ELR (cell line): ENCODE measurements at regions not wholly inside any gene's neighbourhood (a gene's known extent, or its start where the extent isn't known, plus 50 kb on each side); places are given as distances from the start of the nearest gene placed in this dataset.
"Not testable (repeated sequence)": the region's sequence is repeated elsewhere in the genome, so short reads cannot be mapped to it uniquely, and the experiment has no call there.

Experiments
- DNase-seq: peaks from one replicate; pipeline ENCODE4 v3.0.0-alpha.2; 2015; ENCODE audit warnings: low read depth

DNA sequence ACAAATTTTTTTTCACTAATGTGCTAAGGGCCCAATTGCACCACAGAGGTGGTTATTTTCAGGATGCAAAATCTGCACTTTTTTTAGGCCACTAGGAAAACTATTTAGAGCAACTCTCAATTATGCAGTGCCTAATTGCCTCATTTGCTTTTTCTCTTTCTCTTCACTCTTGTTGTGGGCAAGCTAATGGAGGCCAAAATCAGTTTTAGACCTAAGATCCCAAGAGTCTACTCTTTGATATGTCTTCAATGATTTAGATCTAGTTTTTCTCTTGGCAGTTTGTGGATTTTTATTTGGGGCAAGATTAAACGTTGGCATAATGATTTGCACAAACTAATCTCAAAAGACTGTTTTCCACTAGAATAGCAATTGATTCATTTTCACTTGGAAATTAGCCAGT lies 1996.9 kb downstream of the LRRC4C start:
- no peak for DNase-seq

DNA sequence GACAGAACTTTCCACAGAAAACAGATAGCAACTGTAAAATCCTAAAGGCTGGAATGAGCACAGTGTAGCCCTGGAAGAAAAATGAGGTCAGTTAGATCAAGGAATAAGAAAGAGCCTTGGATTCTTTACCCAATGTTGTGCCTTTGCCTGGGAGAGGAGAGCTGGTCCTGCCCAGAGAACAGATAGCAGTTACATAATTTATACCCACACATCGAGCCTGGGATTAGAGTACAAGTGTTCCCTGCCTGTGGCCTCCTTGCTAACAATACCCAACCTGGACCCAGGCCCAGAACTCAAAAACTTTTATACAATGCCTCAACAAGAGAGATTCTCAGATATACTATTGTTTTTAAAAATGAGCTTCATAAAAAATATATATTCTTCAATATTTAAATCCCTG lies 1998.4 kb downstream of the LRRC4C start:
- DNase-seq: no peak

GRCh38 chr11:39459606-39460005 lies 1999.8 kb downstream of the LRRC4C start:
- DNase-seq: no peak

DNA sequence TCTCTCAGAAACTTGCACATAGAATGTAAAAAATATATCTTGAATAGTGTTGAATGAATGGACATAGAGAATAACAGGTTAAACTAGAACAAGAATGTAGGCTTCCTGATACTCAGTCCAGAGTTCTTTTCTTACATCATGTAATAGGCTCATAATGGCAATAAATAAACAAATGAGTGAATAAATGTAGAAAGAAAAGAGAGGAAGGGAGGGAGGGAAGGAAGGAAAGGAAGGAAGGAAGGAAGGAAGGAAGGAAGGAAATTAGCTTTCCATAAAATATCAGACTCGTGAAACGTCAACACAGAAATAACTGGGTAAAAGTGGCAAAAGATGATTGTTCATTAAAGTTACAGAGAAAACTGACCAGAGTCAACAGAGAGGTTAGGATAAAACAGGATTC lies 2001.0 kb downstream of the LRRC4C start:
- no peak for DNase-seq

GRCh38 chr11:39443424-39444022 lies 2015.9 kb downstream of the LRRC4C start:
- DNase-seq: no peak

- no peak for DNase-seq
These were observed 2017.3 kb downstream of the LRRC4C start for GRCh38 chr11:39442177-39442576.

DNA sequence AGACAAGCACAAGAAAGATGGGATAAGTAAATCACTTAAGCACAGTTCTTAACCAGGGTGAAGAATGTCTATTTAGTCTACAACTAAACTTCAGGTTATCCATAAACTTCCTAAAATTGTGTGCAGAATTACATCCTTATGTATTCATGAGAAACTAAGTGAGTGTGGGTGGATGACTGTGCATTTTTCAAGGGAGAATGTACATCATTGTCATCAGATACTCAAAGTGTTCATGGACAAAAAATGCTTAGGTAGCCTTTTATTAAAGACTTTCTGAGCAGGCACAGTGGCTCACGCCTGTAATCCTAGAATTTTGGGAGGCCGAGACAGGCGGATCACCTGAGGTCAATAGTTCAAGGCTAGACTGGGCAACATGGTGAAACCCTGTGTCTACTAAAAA lies 2023.8 kb downstream of the LRRC4C start:
- DNase-seq: no peak

DNA sequence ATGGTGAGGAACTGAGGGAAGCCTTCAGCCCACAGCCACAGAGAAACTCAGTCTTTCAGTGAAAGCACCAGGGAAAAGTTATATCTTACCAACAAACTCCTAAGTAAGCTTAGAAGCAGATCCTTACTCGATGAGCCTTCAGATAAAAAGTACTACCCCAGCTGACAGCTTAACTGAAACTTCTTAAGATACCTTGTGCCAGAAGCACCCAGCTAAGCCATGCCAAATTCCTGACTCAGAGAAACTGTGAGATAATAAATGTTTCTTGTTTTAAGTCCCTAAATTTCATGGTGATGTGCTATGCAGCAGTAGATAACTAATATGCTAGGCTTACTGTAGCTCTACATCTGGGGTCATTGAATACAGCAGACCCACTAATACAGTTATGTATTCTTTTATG lies 2025.0 kb downstream of the LRRC4C start:
- no peak for DNase-seq

DNA sequence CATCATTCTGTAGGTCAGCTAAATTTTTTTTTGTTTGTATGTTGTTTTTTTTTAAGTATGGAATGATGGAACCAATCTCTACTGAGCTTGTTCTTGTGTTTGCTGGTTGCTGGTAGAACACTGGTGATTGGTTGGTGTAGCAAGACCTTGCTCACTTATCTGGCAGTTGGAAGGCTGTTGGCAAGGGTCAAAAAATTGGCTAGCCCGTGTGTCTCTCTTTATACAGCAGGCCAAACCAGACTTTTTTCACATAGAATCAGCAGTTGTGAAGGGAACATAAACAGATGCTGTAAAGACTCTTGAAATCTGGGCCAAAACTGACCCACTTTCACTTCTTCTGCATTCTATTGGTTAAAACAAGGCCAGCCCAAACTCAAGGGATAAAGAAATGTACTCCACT lies 2026.5 kb downstream of the LRRC4C start:
- DNase-seq: no peak

GRCh38 chr11:39425226-39425625 lies 2034.2 kb downstream of the LRRC4C start:
- DNase-seq: no peak

GRCh38 chr11:39412117-39412516 lies 2047.3 kb downstream of the LRRC4C start:
- no peak for DNase-seq

GRCh38 chr11:39385911-39386310 lies 2073.5 kb downstream of the LRRC4C start:
- no peak for DNase-seq

DNA sequence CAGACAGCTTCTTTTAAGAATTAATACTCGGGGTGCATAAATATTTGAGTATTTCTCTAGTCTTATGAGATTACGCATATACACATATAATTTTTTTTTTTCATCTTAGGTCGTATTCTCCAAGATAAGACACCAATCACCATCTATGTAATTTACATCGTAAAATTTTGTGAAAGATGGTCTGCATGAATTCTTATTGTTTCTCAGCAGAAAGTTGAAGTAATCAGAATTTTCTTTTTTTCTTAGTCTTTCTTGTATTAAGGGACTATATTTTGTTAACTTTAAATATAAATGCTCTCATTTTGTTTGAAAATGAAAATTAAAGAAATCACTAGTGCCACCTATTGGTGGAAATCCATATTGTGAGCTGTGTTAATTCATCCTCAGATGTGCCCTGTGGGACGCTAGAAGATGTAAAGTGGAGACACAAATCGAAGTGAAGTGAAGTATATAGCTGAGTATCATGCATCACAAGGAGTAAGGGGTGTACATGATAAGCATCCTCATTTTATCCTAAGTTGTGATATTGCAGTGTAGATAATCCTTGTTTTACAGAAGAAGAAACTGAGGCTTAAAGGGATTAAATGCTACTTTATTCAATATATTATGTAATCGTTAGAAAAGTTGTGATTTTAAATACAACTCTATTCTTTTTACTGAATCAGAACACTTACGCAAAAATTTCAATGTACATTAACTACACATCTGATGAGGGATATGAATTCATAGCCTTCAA lies 2084.3 kb downstream of the LRRC4C start:
- DNase-seq: peak; percentile 35

GRCh38 chr11:39367534-39367933 lies 2091.9 kb downstream of the LRRC4C start:
- no peak for DNase-seq

DNA sequence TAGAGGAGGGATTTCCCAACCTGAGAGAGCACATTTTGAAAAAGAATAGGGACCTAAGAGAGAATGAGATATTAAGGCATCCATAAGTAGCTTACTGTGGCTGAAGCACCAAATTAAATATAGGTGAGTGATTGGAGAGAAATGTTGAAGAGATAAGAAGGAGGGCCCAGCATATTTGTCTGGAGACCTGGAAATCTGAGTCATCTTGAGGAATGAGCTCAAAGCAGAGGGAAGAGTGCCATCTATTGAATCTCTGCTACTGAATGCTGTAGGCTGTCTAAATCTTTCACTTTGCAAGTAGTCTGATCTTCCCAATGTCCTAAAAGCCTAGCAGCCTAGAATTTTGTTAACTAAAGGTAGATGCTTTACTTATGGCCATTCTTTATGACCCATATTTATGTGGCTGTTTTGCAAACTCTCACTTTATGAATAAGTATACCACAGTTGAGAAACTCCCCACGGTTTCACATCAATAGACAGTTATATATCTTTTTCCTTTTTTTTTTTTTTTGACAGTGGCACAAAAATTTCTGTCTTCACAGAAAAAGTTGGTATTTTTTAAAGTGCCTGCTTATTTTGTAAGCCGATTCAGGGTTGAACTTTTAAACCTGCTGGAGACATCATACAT lies 2093.5 kb downstream of the LRRC4C start:
- DNase-seq: peak; percentile 62

GRCh38 chr11:39363571-39363970 lies 2095.9 kb downstream of the LRRC4C start:
- no peak for DNase-seq

DNA sequence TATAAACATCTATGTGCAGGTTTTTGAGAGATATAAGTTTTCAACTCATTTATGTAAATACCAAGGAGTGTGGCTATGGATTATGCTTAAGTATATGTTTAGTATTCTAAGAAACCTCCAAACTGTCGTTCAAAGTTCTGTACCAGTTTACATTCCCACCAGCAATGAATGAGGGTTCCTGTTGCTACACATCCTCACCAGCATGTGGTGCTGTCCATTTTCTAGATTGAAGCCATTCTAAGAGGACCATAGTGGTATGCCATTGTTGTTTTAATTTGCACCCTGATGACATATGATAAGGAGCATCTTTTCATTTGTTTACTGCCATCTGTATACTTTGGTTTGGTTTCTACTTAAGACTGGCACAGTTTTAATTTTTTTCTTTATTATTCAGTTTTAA lies 2097.9 kb downstream of the LRRC4C start:
- no peak for DNase-seq

DNA sequence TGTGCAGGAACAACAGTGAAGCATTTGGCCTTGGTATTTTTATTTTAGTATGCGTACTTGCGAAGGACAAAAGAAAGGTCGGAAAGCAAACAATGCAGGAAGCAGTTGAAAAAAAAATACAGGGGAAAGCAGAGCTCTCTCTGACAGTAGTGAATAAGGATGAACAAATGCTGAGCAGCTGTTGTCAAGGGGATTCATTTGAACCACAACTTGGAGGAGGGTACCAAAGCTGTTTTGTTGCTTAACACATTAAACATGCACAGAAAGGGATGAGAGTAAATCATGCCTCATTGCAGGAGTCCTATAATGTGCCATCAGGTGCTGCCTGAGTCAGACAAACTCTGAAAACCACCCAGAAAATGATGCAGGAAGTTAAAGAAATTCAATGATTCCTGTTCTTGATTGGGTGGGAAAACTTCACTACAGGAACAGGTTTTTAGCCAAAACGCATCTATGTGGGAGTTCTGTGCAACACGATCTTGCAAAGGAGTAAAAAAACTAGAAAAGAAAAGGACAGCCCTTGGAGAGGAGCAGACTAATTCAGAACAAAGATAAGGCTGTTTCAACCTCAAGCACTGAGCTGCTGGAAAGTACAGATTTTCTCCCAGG lies 2113.5 kb downstream of the LRRC4C start:
- no peak for DNase-seq

DNA sequence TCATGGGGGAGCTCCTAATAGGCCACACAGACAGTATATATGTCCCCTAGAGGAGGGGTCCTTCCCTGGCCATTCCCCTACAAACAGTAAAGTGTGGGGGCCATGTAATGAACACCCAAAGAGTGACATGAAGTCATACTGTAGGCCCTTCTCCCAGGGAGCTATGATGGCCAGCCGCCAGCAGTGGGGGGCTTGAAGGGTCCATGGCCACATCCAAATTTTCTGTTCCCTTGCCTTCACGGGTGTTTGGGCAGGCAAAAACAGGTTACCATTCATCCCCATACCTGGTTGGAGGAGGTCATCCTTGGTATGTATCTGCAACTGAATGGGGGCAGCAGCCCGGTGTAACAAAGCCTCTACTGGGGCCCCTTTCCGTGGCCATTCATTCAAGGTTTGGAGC lies 2118.0 kb downstream of the LRRC4C start:
- no peak for DNase-seq

GRCh38 chr11:39333006-39333405 lies 2126.4 kb downstream of the LRRC4C start:
- not testable (repeated sequence) for DNase-seq

DNA sequence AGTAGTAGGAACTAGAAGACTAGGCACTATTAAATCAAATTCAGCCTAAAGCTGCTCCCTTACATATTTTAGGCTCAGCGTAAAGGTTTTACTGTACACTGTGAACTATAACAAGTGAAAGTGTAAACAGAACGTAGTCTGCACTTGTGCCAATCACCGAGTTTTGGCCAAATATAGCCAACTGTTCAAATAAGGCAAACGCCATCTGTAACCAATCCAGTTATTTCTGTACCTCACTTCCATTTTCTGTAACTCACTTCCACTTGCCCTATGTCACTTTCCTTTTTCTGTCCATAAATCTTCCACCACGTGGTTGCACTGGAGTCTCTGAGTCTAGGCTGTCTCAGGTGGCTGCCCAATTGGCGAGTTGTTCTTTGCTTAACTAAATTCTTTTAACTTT lies 2132.2 kb downstream of the LRRC4C start:
- no peak for DNase-seq

- DNase-seq: not testable (repeated sequence)
These were observed 2147.6 kb downstream of the LRRC4C start for GRCh38 chr11:39311888-39312287.

- DNase-seq: peak; percentile 45
These were observed 2154.9 kb downstream of the LRRC4C start for GRCh38 chr11:39304586-39304985.
